Colon (tissue), 2 donors: ENCODE measurements at regions not wholly inside any gene's neighbourhood (a gene's known extent, or its start where the extent isn't known, plus 50 kb on each side); places are given as distances from the start of the nearest gene placed in this dataset.

Source experiments
- FAIRE-seq: peaks from 2 replicates; lab custom pipeline; 2012; peaks lifted over from hg19 to GRCh38; lab: Jason Lieb, UNC
- donor health status: control.
- donor health status: control.

DNA sequence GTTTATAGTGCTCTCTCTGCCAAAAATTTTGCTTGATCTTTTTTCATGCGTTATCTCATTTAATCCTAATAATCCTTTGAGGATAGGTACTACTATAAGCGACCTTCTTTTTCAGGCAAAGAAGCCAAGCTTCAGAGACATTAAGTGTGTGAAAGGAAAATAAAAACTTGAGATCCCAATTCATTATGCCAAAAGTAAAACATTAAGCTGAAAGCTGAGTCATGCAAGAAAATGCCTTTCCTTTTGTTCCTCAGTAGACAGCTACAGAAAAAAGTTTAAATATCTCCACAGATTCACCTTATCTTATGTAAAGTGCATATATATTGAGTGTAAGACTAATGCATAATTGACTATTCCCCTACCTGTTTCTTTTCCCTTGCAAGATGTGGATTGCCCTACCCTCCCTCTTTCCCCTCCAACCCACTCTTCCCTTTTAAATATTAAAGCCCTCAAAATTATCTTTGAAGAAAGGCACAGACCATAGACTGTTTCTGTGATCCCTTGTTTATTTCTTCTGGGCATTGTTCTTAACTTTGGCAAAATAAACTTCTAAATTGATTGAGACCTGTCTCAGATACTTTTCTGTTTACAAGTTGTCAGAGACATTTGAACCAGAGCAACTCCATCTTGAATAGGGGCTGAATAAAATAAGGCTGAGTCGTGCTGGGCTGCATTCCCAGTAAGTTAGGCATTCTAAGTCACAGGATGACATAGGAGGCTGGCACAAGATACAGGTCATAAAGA lies 1139.9 kb upstream of the LRRN3 start:
- FAIRE-seq = no peak

DNA sequence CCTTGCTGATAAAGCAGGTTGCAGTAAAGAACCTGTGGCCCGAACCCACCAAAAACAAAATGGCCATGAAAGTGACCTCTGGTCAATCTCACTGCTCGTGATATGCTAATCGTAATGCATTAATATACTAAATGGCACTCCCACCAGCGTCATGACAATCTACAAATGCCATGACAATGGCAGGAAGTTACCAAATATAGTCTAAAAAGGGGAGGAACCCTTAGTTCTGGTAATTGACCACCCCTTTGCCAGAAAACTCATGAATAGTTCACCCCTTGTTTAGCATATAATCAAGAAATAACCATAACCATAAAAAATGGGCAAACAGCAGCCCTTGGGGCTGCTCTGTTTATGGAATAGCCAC lies 1139.4 kb upstream of the LRRN3 start:
- no peak for FAIRE-seq

DNA sequence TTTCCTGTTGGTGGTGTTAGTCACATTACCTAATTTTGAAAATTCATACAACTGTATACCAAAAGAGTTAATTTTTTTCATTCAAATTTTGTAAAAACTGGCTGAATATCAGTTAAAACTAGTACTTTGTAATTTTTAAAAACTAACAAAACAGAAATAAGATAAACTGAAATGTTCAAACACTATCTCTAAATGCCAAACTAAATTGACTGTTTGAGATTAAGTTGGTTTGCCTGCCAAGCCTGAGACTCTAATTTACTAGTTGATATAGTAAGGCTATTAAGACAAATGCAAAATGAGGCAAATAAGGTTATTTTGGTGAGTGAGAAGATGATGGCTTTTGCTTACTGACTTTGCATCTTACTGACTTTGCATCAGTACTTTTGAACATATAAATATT lies 1134.9 kb upstream of the LRRN3 start:
- FAIRE-seq = no peak

DNA sequence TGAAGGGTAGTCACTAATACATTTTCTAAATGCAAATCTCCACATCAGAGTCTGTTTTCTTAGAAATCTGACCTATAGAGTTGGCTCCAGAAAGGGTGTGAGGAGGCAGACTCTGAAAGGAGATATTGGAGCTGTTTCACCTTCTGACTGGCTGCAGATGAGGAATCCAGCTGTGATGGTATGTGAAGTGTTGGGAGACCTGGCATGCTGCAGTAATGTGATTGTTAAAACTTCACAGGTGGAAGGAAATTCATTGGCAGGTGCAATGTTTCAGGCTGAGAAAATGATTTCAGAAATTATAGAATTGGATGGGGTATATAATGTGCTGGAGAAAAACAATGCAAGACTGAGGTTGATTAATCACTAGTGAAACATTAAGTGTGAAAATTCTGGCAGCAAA lies 1134.0 kb upstream of the LRRN3 start:
- no peak for FAIRE-seq

DNA sequence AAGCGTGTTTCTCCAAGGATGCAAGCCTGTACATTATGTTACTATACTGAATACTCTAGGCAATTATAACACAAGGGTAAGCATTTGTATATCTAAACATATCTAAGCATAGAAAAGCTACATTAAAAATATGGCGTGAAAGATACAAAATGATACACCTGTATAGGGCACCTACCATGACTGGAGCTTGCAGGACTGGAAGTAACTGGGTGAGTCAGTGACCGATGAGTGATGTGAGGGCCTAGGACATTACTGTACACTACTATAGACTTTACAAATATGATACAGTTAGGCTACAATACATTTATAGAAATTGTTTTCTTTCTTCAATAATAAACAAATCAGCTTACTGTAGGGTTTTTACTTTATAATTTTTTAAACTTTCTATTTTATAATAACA lies 1127.2 kb upstream of the LRRN3 start:
- FAIRE-seq = no peak

DNA sequence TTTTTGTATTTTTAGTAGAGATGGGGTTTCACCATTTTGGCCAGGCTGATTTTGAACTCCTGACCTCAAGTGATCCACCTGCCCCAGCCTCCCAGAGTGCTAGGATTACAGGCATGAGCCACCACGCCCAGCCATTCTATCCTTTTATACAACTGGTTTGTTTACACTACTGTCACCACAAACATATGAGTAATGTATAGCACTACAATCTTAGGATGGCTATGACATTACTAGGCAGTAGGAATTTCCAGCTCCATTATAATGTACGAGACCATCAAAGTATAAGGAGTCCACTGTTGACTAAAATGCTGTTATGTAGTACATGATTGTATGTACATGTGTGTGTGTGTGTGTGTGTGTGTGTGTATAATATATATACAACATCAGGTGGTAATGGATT lies 1126.1 kb upstream of the LRRN3 start:
- no peak for FAIRE-seq

DNA sequence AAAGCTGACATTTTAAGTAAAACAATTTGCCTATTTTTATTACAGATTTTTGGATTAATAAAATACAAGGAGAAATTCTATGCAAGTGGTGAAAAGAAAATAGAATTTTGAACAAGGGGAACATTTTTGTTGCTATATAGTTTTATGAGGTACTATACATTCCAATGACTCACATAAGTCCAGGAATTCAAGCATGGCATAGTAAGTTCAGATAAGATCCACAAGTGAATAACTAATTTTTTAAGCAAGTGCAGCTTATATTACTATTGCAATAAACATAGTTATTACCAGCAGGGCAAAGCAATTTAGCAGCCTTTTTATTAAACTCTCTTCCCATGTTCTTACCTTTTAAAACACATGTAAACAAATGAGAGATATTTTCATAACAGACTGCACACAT lies 1123.5 kb upstream of the LRRN3 start:
- FAIRE-seq = no peak

DNA sequence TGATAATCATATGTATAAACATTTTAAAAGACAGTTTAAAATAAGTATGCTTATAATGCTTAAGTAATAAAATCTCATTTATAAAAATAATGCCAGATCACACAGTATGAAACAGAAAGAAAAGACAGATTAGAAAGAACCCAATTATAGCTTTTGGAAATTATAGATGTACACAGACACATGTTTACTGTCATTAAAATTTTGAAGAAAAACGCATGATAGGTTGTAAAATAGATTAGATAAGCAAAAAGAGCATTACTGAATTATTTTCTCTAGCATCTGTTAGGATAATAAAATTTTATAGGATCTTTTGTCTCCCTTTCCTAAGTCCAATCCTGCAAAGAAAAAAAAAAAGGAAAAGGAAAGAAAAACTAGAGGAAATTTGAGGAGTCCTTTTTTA lies 1107.3 kb upstream of the LRRN3 start:
- no peak for FAIRE-seq

DNA sequence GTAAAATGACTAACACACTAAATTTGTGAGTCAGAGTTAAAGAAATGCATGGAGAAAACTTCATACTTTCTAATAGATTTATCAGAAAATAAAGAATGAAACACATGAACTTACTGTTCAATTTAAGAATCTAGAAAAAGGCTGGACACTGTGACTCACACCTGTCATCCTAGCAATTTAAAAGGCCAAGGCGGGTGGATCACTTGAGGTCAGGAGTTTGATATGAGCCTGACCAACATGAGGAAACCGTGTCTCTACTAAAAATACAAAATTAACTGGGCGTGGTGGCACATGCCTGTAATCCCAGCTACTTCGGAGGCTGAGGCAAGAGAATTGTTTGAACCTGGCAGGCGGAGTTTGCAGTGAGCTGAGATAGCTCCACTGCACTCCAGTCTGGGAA lies 1106.2 kb upstream of the LRRN3 start:
- FAIRE-seq = no peak

DNA sequence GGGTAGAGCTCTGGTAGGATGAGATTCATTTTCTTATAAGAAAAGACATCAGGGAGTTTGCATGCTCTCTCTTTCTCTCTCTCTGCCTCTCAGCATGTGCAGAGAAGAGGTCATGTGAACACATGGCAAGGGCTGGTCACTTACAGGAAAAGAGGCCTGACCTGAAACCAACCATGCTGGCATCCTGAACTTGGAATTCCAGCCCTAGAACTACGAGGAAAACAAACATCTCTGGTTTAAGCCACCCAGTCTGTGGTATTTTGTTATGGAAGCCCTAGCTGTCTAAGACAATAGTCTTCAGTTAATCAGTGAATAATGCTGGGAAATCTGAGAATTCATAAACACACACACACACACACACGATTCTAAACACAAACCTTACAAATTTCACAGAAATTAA lies 1104.2 kb upstream of the LRRN3 start:
- no peak for FAIRE-seq

DNA sequence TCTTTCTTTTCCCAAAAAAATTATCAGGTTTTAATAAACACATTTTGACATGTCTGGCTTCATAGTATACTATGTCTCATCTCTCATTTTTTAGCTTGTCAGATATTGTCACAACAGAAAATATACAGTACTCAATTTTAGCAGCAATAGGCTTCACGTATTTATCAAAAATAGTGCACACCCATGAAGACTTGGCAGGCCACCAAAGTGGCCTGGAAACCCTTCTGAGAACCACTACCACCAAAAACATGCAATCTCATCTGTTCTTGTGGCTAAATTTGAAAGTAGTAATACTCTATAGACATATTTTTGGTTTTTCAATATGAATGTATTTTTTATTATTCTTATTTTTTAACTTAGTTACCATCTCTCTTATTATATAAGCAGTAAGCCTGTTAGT lies 1094.5 kb upstream of the LRRN3 start:
- no peak for FAIRE-seq

DNA sequence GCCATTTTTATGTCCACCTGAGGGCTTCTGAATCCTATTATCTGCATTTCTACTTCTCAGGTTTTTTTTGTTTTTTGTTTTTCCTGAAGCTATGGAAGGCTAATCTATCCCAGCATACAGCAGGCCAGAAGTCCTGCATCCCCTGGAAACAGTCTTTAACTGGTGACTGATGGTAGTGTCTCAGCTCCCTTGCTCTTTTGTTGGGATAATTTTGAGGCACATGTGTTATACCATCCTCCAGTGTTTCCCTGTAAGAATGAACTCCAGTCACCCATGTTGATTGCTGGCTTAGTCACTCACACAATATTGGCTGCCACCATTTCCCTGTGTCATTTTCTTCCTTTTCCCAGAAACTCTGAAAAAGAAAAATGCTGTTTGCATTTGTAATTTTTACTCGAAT lies 1094.0 kb upstream of the LRRN3 start:
- FAIRE-seq = no peak

DNA sequence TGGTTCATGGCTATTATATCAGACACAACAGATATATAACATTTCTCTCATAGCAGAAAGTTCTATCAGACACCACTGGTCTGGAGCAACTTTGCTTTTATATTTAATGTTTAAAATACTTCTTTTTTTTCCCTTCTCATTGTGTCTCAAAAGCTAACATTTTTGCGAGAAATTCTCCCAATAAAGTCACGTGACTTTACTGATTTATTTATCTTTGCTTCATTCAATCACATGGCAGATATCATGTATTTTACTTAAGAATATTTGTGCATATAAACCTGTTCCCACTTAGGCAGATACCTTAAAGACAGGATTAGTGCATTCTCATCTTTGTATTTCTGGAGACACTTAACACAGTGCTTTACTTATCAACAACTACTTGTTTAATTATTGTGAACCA lies 1093.1 kb upstream of the LRRN3 start:
- no peak for FAIRE-seq

DNA sequence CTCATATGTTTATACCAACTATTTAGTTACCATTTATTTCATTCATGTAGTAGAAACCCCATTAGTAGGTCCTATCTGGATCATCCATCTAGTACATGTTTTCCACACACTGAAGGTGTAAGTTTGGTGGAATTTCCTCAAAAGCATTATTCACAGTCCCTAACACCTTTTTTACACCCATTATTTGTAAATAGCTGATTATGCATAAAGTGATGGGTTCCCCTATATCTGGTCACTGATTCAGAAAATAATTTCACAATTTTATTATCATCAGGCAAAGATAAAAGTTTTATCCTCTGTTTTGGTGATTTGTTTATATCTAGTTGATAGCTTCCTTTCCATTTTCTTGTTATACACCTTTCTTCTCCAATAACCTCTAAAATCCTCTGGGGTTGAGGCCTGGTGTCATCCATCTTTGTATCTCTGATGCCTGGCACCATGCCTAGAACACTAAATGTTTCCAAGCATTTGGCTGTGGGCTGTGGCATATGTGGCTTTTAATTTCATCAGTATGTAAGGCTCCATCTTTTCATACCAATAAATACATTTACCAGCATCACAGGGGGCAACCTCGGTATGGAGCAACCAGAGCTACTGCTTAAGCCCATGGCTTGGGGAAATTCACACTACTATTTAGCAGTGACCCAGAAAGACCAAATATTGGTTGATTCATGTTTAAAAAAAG lies 1089.5 kb upstream of the LRRN3 start:
- FAIRE-seq = no peak

DNA sequence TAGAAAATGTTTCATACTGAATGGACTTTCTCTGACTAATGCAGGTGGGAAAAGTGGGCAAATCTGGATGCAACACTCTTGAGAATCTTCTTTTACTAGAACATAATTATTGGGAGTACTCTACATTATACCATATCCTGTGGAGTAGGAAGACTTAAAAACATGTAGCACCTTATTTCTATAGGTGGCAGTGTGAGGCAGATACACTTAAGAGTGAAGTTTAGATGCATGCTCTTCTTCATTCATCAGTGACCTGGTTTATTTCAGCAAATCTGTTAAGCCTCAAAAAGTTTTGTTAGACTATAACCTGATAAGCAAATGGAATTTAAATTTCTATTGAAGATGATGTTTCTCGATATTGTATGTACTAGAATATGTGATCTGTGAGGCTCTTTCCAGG lies 1087.1 kb upstream of the LRRN3 start:
- FAIRE-seq = no peak

DNA sequence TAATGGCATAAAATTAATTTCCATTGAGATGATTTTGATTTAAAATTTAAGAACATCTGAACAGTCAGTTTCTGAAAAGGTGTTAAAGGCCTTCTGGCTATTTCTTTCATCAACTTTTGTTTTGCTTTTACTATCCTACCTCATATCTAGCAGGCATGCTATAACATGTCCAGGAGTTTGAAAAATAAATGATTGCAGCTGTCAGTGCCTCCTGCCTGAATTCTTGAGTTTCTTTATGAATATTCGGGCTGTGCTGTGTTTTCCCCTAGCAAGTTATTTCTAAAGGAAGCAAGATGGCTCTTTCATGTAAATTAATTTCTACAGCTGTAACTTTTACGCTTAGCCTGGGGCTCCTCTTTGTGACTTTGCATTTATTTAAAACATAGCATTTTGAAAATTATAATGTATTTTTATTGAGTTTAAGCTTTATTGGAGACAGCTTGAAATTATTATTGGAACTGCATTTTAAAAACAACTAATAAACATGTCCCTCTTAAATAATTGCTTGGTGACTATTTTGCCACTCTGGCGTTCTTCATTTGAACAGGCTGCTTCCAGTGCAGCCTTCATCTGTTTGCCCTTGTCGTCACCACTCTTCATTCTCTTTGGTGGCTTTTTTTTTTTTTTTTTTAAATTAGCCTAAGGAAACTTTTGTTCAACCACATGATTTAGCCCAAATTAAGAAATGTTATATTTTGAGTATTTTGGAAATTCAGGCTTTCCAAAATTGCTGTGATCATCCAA lies 1083.4 kb upstream of the LRRN3 start:
- no peak for FAIRE-seq

DNA sequence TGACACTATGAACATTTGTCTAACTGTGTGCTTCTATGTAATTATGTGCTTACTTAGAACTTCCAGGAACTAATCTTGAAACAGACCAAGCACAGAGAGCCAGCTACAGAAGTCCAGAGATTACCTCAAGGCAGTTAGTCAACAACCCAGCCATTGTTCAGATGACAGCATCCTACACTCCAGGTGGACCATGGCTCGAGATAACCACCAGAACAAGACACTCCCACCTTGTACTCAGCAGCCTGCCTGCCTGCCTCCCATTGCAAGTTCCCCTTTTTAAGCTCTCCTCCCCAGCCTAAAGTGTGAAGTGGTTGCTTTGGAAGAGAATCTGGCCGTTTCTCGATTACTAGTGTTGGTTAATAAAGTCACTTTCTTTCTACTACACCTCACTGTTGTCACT lies 1080.6 kb upstream of the LRRN3 start:
- FAIRE-seq = no peak

DNA sequence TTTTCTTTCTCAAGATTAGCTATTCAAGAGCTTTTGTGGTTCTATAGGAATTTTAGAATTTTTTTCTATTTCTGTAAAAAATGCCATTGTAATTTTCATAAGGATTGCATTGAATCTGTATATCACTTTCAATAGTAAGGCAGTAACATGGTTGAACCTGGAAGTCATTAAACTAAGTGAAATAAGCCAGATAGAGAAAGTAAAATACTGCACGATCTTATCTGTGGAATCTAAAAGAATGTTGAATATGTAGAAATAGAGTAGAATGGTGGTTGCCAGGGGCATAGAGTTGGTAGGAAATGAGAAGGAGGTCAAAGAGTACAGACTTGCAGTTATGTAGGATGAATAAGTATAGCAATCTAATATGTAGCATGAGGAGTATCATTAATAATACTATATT lies 1073.5 kb upstream of the LRRN3 start:
- FAIRE-seq = no peak

DNA sequence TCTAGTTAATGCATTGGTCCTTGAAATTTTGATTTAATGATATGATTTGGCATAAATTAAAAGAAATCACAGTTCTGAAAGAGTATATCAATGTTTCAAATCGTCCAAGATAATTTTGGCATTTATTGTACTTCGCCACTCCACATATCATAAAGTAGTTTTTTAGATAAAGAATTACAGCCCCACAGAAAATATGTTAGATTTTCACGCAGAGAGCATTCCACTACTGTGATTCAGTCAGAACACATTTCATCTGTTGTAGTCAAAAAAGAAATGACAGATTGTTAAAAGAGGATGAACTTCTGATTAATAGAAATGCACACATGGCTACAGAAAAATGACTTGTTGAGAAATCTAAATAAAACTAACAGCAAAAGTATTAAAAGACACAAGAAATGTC lies 1063.5 kb upstream of the LRRN3 start:
- FAIRE-seq = no peak

DNA sequence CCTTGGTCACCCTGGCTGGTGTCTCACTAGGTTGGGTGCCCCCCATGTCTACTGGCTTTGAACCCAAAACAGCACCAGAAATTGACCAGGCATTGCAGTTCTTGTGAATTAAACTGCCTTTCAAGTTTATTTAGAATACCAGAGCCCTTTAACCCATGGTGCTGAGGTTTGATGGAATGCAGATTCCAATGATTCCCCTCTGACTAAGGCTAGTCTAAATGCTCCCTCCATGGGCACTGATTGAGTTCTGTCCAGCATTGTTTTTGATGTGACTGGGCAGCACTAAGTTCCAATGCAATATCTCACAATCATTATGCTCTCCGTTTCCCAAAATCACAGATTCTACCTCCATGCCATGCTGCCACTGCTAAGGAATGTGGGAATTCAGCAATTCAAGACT lies 1047.4 kb upstream of the LRRN3 start:
- no peak for FAIRE-seq

DNA sequence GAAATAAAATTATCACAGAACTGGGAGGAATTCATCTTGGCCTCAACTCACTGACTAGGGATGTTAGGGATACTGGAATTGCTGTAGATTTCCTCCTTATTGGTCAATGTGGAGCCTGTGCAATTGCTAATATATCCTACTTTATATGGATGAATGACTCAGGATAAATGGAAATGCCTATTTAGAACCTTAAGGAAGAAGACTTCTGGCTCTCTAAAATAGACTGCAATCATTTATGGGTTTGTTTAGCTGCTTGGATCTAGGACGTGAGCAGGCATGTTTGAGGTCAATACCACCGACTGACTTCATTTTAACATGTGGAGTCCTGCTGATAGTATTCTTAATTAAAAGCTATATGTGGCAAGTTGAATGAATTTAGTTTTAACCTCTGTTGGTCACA lies 1040.1 kb upstream of the LRRN3 start:
- no peak for FAIRE-seq

DNA sequence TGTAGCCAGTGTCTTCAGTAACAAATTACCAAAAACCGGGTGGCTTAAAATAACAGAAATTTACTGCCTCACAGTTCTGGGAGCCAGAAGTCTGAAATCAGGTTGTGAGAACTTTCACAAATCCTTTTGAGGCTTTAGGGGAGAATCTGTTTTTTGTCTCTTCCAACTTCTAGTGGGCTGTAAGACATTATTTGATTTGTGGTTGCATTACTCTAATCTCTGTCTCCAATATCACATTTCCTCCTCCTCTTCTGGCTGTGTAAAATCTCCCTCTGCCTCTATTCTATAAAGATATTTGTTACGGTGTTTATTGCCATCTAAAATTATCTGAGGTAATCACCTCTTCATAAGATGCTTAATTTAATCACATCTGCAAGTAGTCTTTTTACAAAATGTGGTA lies 1039.6 kb upstream of the LRRN3 start:
- no peak for FAIRE-seq

DNA sequence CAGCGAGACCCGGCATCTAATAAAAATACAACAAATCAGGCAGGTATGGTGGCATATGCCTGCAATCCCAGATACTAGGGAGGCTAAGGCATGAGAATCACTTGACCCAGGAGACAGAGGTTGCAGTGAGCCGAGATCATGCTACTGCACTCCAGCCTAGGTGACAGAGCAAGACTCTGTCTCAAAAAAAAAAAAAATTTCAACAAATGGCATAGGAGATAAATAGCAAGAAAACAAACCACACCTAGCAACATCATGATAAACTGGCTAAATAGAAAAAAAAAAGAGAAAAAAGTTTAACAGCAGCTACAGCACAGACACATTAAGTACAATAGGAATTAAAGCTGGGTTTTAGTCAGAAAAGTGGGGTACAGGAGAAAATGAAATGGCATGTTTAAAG lies 1034.6 kb upstream of the LRRN3 start:
- no peak for FAIRE-seq

DNA sequence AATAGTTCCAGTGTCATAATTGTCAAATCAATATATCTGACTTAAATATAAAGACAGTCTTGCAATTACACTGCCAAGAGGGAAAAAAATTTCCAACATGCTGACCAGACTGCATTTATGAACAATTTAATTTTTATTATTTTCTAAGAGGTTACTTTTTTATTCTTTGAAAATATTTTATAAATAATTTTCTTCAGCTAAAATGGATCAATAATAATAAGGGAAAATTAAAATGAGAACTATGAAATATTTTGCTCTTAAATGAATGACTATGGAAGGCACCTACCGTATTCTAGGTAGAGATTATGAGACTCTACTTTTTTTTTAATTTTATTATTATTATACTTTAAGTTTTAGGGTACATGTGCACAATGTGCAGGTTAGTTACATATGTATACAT lies 1032.5 kb upstream of the LRRN3 start:
- no peak for FAIRE-seq
